ENCODE measurements at regions not wholly inside any gene's neighbourhood (a gene's known extent, or its start where the extent isn't known, plus 50 kb on each side); places are given as distances from the start of the nearest gene placed in this dataset.

- TF ChIP-seq POLR2A (IDR thresholded peaks at IDR 0.05) = no peak
- TF ChIP-seq CTCF (IDR thresholded peaks at IDR 0.05) = no peak
Measured at GRCh38 chr1:56199956-56200355, 379.4 kb downstream of the PLPP3 start.
